B cell (primary cell): ENCODE measurements at regions not wholly inside any gene's neighbourhood (a gene's known extent, or its start where the extent isn't known, plus 50 kb on each side); places are given as distances from the start of the nearest gene placed in this dataset.

Experiments used
- ATAC-seq: fragments of 200-7000 bp; cut with Tn5 transposase; one replicate; pipeline ENCODE4 v1.10.0; 2021; ENCODE audit warnings: low read depth, mild to moderate bottlenecking, moderate number of reproducible peaks, moderate library complexity
- CTCF ChIA-PET: fragments of 350-600 bp; sonication (Branson Sonifier 250); formaldehyde crosslinking; loops from one replicate; lab custom pipeline; 2021; ENCODE audit warnings: antibody characterized with exemption, inconsistent platforms; lab: Charles Lee
- POLR2A ChIA-PET: fragments of 350-600 bp; sonication (Branson Sonifier 250); formaldehyde crosslinking; loops from one replicate; lab custom pipeline; 2021; ENCODE audit warnings: antibody characterized with exemption; lab: Charles Lee
- DNase-seq: peaks from one replicate; pipeline ENCODE4 v3.0.0; 2013
- H2AFZ ChIP-seq: 2 replicates; pipeline ENCODE4 v1.6.1; 2012; ENCODE audit warnings: mild to moderate bottlenecking, low read depth, low read length; ENCODE audit not compliant: insufficient read depth, poor library complexity, severe bottlenecking
- H3K27ac ChIP-seq, 2 donors: 1 replicate in 1 of 2; 2 replicates in 1 of 2; pipeline ENCODE4 v1.5.1; 2012 to 2013; ENCODE audit warnings: low read length in 2 of 2, mild to moderate bottlenecking in 2 of 2, moderate library complexity in 1 of 2
- H3K27me3 ChIP-seq, 4 experiments: fragments of 200-600 bp in 1 of 4; sonication (generic) in 1 of 4; replicated peaks in 1 of 4; 1 replicate in 2 of 4; 2 replicates in 2 of 4; pipeline versions ENCODE4 v1.6.1 to v1.7.0; 2013 to 2016; ENCODE audit warnings: low read length in 3 of 4, mild to moderate bottlenecking in 2 of 4, mixed read lengths in 1 of 4, moderate library complexity in 1 of 4; ENCODE audit not compliant: insufficient read depth in 4 of 4, control insufficient read depth in 3 of 4; ENCODE audit errors: control extremely low read depth in 1 of 4
- H3K36me3 ChIP-seq, 2 experiments: replicated peaks in 1 of 2; 1 replicate in 1 of 2; 2 replicates in 1 of 2; pipeline versions ENCODE4 v1.6.1 to v1.7.1; 2013; ENCODE audit warnings: low read length in 1 of 2; ENCODE audit not compliant: insufficient read depth in 2 of 2, control insufficient read depth in 1 of 2; ENCODE audit errors: control extremely low read depth in 1 of 2, extremely low read depth in 1 of 2
- H3K4me1 ChIP-seq, 2 donors: fragments of 200-600 bp in 1 of 2; sonication (generic) in 1 of 2; 1 replicate in 1 of 2; 2 replicates in 1 of 2; pipeline versions ENCODE4 v1.5.1 to v1.6.1; 2013 to 2017; ENCODE audit warnings: low read length in 2 of 2; ENCODE audit not compliant: control insufficient read depth in 2 of 2, insufficient read depth in 2 of 2
- H3K4me2 ChIP-seq: replicated peaks from 2 replicates; pipeline ENCODE3; 2012; ENCODE audit warnings: mild to moderate bottlenecking, low read depth, low read length; ENCODE audit not compliant: poor library complexity, severe bottlenecking
- H3K4me3 ChIP-seq, 5 experiments: fragments of 200-600 bp in 1 of 5; sonication (generic) in 1 of 5; 1 replicate in 3 of 5; 2 replicates in 2 of 5; pipeline versions ENCODE4 v1.5.1 to v1.7.0; 2011 to 2016; ENCODE audit warnings: low read length in 4 of 5, mild to moderate bottlenecking in 4 of 5, low read depth in 2 of 5, control low read depth in 1 of 5, moderate library complexity in 1 of 5; ENCODE audit not compliant: insufficient read depth in 1 of 5; ENCODE audit errors: control extremely low read depth in 1 of 5, extremely low read depth in 1 of 5
- H3K79me2 ChIP-seq: fragments of 200-600 bp; sonication (generic); one replicate; pipeline ENCODE4 v1.6.0; 2016; ENCODE audit warnings: low read length; ENCODE audit not compliant: control insufficient read depth, insufficient read depth
- H3K9ac ChIP-seq: fragments of 200-600 bp; sonication (generic); 2 replicates; pipeline ENCODE4 v1.6.1; 2017; ENCODE audit warnings: mild to moderate bottlenecking, low read length, moderate library complexity
- H3K9me3 ChIP-seq, 3 donors: one replicate each; pipeline versions ENCODE4 v1.6.1 to v1.7.1; 2013; ENCODE audit warnings: low read length in 2 of 3; ENCODE audit not compliant: control insufficient read depth in 2 of 3, insufficient read depth in 1 of 3; ENCODE audit errors: control extremely low read depth in 1 of 3
- H4K20me1 ChIP-seq: 2 replicates; pipeline ENCODE4 v1.6.0; 2012; ENCODE audit warnings: mild to moderate bottlenecking, low read length; ENCODE audit not compliant: insufficient read depth, control insufficient read depth, poor library complexity, severe bottlenecking
- H3K27ac Mint-ChIP-seq: one replicate; pipeline ENCODE4 v1.8.0; 2021; ENCODE audit warnings: mixed read lengths
- H3K27me3 Mint-ChIP-seq: one replicate; pipeline ENCODE4 v1.8.0; 2021; ENCODE audit warnings: mixed read lengths
- H3K4me1 Mint-ChIP-seq: one replicate; pipeline ENCODE4 v1.8.0; 2021; ENCODE audit warnings: mixed read lengths
- H3K4me3 Mint-ChIP-seq: one replicate; pipeline ENCODE4 v1.8.0; 2021; ENCODE audit warnings: mixed read lengths
- H3K9me3 Mint-ChIP-seq: one replicate; pipeline ENCODE4 v1.8.0; 2022; ENCODE audit warnings: mixed read lengths; ENCODE audit not compliant: insufficient read depth
- CTCF ChIP-seq: fragments of 200-600 bp; IDR thresholded peaks from one replicate; pipeline ENCODE4 v1.8.0; 2022; ENCODE audit warnings: antibody characterized with exemption, mild to moderate bottlenecking
- EZH2 ChIP-seq: IDR thresholded peaks from 2 replicates; pipeline ENCODE4 v1.6.1; 2012; ENCODE audit warnings: borderline replicate concordance, low read depth, mild to moderate bottlenecking, moderate library complexity, low read length; ENCODE audit not compliant: insufficient read depth, poor library complexity, severe bottlenecking
- WGBS: methylation state at CpG from one replicate; pipeline ENCODE4 v1.1.5; 2013; ENCODE audit warnings: missing lambda C conversion rate; ENCODE audit not compliant: insufficient coverage; 5-methylcytosine and 5-hydroxymethylcytosine counted together
- intact Hi-C: fragments of 100-400 bp; cut with micrococcal nuclease; formaldehyde crosslinking; loops from one replicate; pipeline ENCODE4 v1.10.0; 2022

- no peaks in the 10 kb centered on the region for H3K36me3 ChIP-seq
- no peak overlapping the region for H2AFZ ChIP-seq
- H3K27ac ChIP-seq: no peak overlapping the region
- H4K20me1 ChIP-seq: no peaks in the 10 kb centered on the region
- H3K79me2 ChIP-seq: no peaks in the 10 kb centered on the region
- no CpG with 5 or more reads among the region's 4 CpGs for WGBS
- H3K9me3 ChIP-seq: no peaks in the 10 kb centered on the region
- intact Hi-C loops: no loop called here
- TF ChIP-seq CTCF (no peak), EZH2 (no peak)
- DNase-seq (no peak), ATAC-seq (no peak)
- H3K27ac Mint-ChIP-seq: no peak overlapping the region
- ChIA-PET CTCF (no interaction called here), POLR2A (no interaction called here)
- H3K4me1 ChIP-seq: no peaks in the 10 kb centered on the region
- peaks cover 3% of the 10 kb centered on the region for H3K9me3 Mint-ChIP-seq
- no peak overlapping the region for H3K9ac ChIP-seq
- H3K4me1 Mint-ChIP-seq: no peaks in the 10 kb centered on the region
- H3K4me3 ChIP-seq: no peak overlapping the region
- H3K4me2 ChIP-seq: no peak overlapping the region
- no peaks in the 10 kb centered on the region for H3K27me3 ChIP-seq
- peaks cover 3% of the 10 kb centered on the region for H3K27me3 Mint-ChIP-seq
- no peak overlapping the region for H3K4me3 Mint-ChIP-seq
Measured at GRCh38 chr3:115348951-115349745, 202.1 kb upstream of the ZBTB20 start.

GRCh38 chr3:115350606-115351005, 203.5 kb upstream of the ZBTB20 start:
- H3K27me3 ChIP-seq: no peaks in the 10 kb centered on the region
- ATAC-seq (no peak), DNase-seq (no peak)
- WGBS: 100% methylated on average over 1 of the region's 3 CpGs
- H2AFZ ChIP-seq: no peak overlapping the region
- intact Hi-C loops: no loop called here
- no peaks in the 10 kb centered on the region for H3K4me1 ChIP-seq
- no peaks in the 10 kb centered on the region for H3K9me3 ChIP-seq
- no peak overlapping the region for H3K4me3 Mint-ChIP-seq
- CTCF ChIA-PET: no interaction called here
- no peak overlapping the region for H3K27ac ChIP-seq
- H3K4me2 ChIP-seq: no peak overlapping the region
- H3K9ac ChIP-seq: no peak overlapping the region
- no peaks in the 10 kb centered on the region for H4K20me1 ChIP-seq
- POLR2A ChIA-PET: no interaction called here
- H3K9me3 Mint-ChIP-seq: peaks cover 3% of the 10 kb centered on the region
- H3K4me1 Mint-ChIP-seq: no peaks in the 10 kb centered on the region
- H3K27me3 Mint-ChIP-seq: peaks cover 3% of the 10 kb centered on the region
- no peak overlapping the region for H3K4me3 ChIP-seq
- H3K27ac Mint-ChIP-seq: no peak overlapping the region
- H3K79me2 ChIP-seq: no peaks in the 10 kb centered on the region
- H3K36me3 ChIP-seq: no peaks in the 10 kb centered on the region
- TF ChIP-seq CTCF (no peak), EZH2 (no peak)
